SU-DHL-6 (cell line): ENCODE measurements at regions not wholly inside any gene's neighbourhood (a gene's known extent, or its start where the extent isn't known, plus 50 kb on each side); places are given as distances from the start of the nearest gene placed in this dataset.

Source experiments
- CTCF ChIP-seq: fragments of 200-600 bp; sonication (generic); IDR thresholded peaks from one replicate; pipeline ENCODE4 v1.5.1; 2017; ENCODE audit warnings: antibody characterized with exemption, mild to moderate bottlenecking, low read length, moderate library complexity; ENCODE audit not compliant: insufficient read depth, poor library complexity, severe bottlenecking
- EZH2phosphoT487 ChIP-seq: fragments of 200-600 bp; sonication (generic), shearing (Covaris generic); conservative IDR thresholded peaks from 2 replicates; pipeline ENCODE4 v1.6.1; 2018; ENCODE audit warnings: mild to moderate bottlenecking, antibody characterized with exemption, low read length, moderate library complexity, mixed read lengths

GRCh38 chr3:89571707-89572106, 464.3 kb downstream of the EPHA3 start:
- TF ChIP-seq CTCF (no peak), EZH2phosphoT487 (no peak)
